Esophagus muscularis mucosa (tissue), 3 donors: ENCODE measurements at regions not wholly inside any gene's neighbourhood (a gene's known extent, or its start where the extent isn't known, plus 50 kb on each side); places are given as distances from the start of the nearest gene placed in this dataset.
A peak's percentile ranks its signal among the peaks of the same experiment; 100 is the strongest.

Experiments used
- CTCF ChIP-seq, 3 experiments: fragments of 200-600 bp in 2 of 3; fragments of 450-650 bp in 1 of 3; sonication (generic) in 2 of 3; IDR thresholded peaks; one replicate each; pipeline ENCODE4 v1.5.1; 2017 to 2019; ENCODE audit warnings: antibody characterized with exemption in 3 of 3, mild to moderate bottlenecking in 2 of 3, moderate library complexity in 1 of 3
- POLR2A ChIP-seq: fragments of 450-650 bp; IDR thresholded peaks from one replicate; pipeline ENCODE4 v1.6.1; 2017; ENCODE audit warnings: antibody characterized with exemption, moderate library complexity, mild to moderate bottlenecking, low read depth
- POLR2AphosphoS5 ChIP-seq, 2 donors: sonication (generic); formaldehyde crosslinking; IDR thresholded peaks; one replicate each; pipeline ENCODE4 v1.6.1; 2017; ENCODE audit warnings: antibody characterized with exemption in 2 of 2

DNA sequence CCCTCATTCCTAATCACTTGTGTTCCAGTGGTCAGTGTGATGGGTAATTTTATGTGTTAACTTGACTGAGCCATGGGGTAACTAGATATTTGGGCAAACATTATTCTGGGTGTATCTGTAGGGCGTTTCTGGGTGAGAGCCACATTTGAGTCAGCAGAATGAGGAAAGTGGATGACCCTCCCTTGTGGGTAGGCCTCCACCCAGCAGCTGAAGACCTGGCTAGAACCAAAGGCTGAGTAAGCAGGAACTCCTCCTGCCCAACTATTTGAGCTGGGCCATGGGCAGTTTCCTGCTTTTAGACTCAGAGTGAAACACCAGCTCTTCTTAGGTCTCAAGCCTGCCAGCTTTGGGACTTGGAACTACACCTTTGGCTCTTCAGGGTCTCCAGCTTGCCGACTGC lies 141.8 kb downstream of the ACKR3 start:
- TF ChIP-seq POLR2A (no peak), CTCF (IDR thresholded peaks at IDR 0.05) (no peak), POLR2AphosphoS5 (IDR thresholded peaks at IDR 0.05) (peak; percentile 15 to 25)
